Left ventricle myocardium inferior (tissue), 1 donor: ENCODE measurements at regions not wholly inside any gene's neighbourhood (a gene's known extent, or its start where the extent isn't known, plus 50 kb on each side); places are given as distances from the start of the nearest gene placed in this dataset.
"Not testable (repeated sequence)": the region's sequence is repeated elsewhere in the genome, so short reads cannot be mapped to it uniquely, and the experiment has no call there.

Source experiments
- DNase-seq: peaks from one replicate; pipeline ENCODE4 v3.0.0-alpha.2; 2020
- H3K27ac ChIP-seq: fragments of 200-600 bp; replicated peaks from 2 replicates; pipeline ENCODE4 v1.8.0; 2021
- H3K27me3 ChIP-seq: fragments of 200-600 bp; 2 replicates; pipeline ENCODE4 v1.8.0; 2021; ENCODE audit warnings: low read depth
- H3K36me3 ChIP-seq: fragments of 200-600 bp; 2 replicates; pipeline ENCODE4 v1.8.0; 2021
- H3K4me1 ChIP-seq: fragments of 200-600 bp; 2 replicates; pipeline ENCODE4 v1.8.0; 2021
- H3K4me3 ChIP-seq: fragments of 200-600 bp; 2 replicates; pipeline ENCODE4 v1.8.0; 2021; ENCODE audit warnings: mild to moderate bottlenecking, moderate library complexity
- H3K9me3 ChIP-seq: fragments of 200-600 bp; replicated peaks from 2 replicates; pipeline ENCODE4 v1.8.0; 2021
- CTCF ChIP-seq: fragments of 200-600 bp; IDR thresholded peaks from 2 replicates; pipeline ENCODE4 v1.8.0; 2021; ENCODE audit warnings: antibody characterized with exemption, mild to moderate bottlenecking, borderline replicate concordance
- intact Hi-C: fragments of 100-400 bp; cut with micrococcal nuclease; formaldehyde crosslinking; loops from one replicate; pipeline ENCODE4 v1.11.0; 2022
- donor health status: DM: no; HTN: yes; CAD: no; lungs with severe emphysema.

- H3K27ac ChIP-seq, result no peak overlapping the region
- no peaks in the 10 kb centered on the region for H3K4me1 ChIP-seq
- H3K36me3 ChIP-seq, result no peaks in the 10 kb centered on the region
- no peak for DNase-seq
- TF ChIP-seq CTCF, result no peak
- no peaks in the 10 kb centered on the region for H3K9me3 ChIP-seq
- intact Hi-C loops, result no loop called here
- no peaks in the 10 kb centered on the region for H3K27me3 ChIP-seq
- H3K4me3 ChIP-seq, result no peak overlapping the region
These were observed 442.9 kb downstream of the ARL4A start for GRCh38 chr7:13130321-13130720.

- H3K4me1 ChIP-seq, H3K27ac ChIP-seq, H3K36me3 ChIP-seq, intact Hi-C loops, H3K27me3 ChIP-seq, H3K9me3 ChIP-seq, DNase-seq, H3K4me3 ChIP-seq: not testable (repeated sequence)
These were observed 443.5 kb downstream of the ARL4A start for GRCh38 chr7:13130906-13131305.

- Histone ChIP-seq H3K36me3 (no peaks in the 10 kb centered on the region), H3K9me3 (peaks cover 8% of the 10 kb centered on the region), H3K27me3 (no peaks in the 10 kb centered on the region), H3K4me3 (no peak overlapping the region), H3K27ac (no peak overlapping the region), H3K4me1 (no peaks in the 10 kb centered on the region)
- no peak for DNase-seq
- TF ChIP-seq CTCF, result no peak
- intact Hi-C loops, result no loop called here
These were observed 444.9 kb downstream of the ARL4A start for GRCh38 chr7:13132314-13132713.

GRCh38 chr7:13136345-13136744, 448.9 kb downstream of the ARL4A start:
- H3K4me3 ChIP-seq, DNase-seq, H3K4me1 ChIP-seq, H3K36me3 ChIP-seq, intact Hi-C loops, H3K27me3 ChIP-seq, H3K27ac ChIP-seq: not testable (repeated sequence)
- H3K9me3 ChIP-seq, result peaks cover 13% of the 10 kb centered on the region

GRCh38 chr7:13139436-13139835, 452.0 kb downstream of the ARL4A start:
- Histone ChIP-seq H3K4me3 (no peak overlapping the region), H3K36me3 (no peaks in the 10 kb centered on the region), H3K27ac (no peak overlapping the region), H3K4me1 (no peaks in the 10 kb centered on the region), H3K9me3 (peaks cover 13% of the 10 kb centered on the region), H3K27me3 (no peaks in the 10 kb centered on the region)
- intact Hi-C loops, result no loop called here
- no peak for TF ChIP-seq CTCF
- DNase-seq, result no peak

- Histone ChIP-seq H3K27me3 (no peaks in the 10 kb centered on the region), H3K9me3 (no peaks in the 10 kb centered on the region), H3K36me3 (no peaks in the 10 kb centered on the region), H3K4me3 (no peak overlapping the region), H3K27ac (no peak overlapping the region), H3K4me1 (peaks cover 3% of the 10 kb centered on the region)
- no peak for DNase-seq
- TF ChIP-seq CTCF, result no peak
- intact Hi-C loops, result no loop called here
These were observed 457.2 kb downstream of the ARL4A start for GRCh38 chr7:13144673-13145072.

- no peak for TF ChIP-seq CTCF
- H3K27me3 ChIP-seq, result no peaks in the 10 kb centered on the region
- intact Hi-C loops, result no loop called here
These were observed 461.1 kb downstream of the ARL4A start for GRCh38 chr7:13148548-13148947.

More at GRCh38 chr7:13148548-13148947, 461.1 kb downstream of the ARL4A start:
- DNase-seq, result no peak
- no peak overlapping the region for H3K27ac ChIP-seq
- no peaks in the 10 kb centered on the region for H3K9me3 ChIP-seq
- no peak overlapping the region for H3K4me3 ChIP-seq
- peaks cover 3% of the 10 kb centered on the region for H3K4me1 ChIP-seq
- no peaks in the 10 kb centered on the region for H3K36me3 ChIP-seq
